ENCODE measurements at regions not wholly inside any gene's neighbourhood (a gene's known extent, or its start where the extent isn't known, plus 50 kb on each side); places are given as distances from the start of the nearest gene placed in this dataset.
"Not testable (repeated sequence)": the region's sequence is repeated elsewhere in the genome, so short reads cannot be mapped to it uniquely, and the experiment has no call there.

DNA sequence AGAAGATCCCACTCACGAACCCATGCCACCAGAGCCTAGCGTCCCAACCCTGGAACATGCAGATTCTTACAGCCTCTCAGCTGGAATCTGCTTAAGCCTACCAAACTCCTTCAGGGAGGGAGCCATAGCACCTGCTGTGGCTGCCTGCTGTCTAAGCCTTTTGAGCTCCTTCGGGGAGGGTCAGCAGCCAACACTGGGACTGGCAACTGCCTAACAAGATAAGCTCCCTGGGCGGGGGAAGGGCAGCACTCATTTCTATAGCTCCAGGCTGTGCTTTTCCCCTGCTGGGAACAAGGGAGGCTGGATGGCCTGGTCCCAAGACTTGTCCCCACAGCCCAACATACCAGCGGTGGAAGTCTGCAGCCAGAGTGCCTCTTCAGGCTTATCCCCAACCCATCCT, 199.1 kb upstream of the OR13F1 start:
- H3K4me3 Mint-ChIP-seq, result no peak overlapping the region
- no peaks in the 10 kb centered on the region for H3K4me1 Mint-ChIP-seq (ENCODE audit: low read depth)
- H3K27me3 Mint-ChIP-seq (ENCODE audit: insufficient read depth), result no peaks in the 10 kb centered on the region
- no peak overlapping the region for H3K27ac Mint-ChIP-seq
- H3K9me3 Mint-ChIP-seq, result peaks cover 32% of the 10 kb centered on the region
- TF ChIP-seq, protein P1, sequence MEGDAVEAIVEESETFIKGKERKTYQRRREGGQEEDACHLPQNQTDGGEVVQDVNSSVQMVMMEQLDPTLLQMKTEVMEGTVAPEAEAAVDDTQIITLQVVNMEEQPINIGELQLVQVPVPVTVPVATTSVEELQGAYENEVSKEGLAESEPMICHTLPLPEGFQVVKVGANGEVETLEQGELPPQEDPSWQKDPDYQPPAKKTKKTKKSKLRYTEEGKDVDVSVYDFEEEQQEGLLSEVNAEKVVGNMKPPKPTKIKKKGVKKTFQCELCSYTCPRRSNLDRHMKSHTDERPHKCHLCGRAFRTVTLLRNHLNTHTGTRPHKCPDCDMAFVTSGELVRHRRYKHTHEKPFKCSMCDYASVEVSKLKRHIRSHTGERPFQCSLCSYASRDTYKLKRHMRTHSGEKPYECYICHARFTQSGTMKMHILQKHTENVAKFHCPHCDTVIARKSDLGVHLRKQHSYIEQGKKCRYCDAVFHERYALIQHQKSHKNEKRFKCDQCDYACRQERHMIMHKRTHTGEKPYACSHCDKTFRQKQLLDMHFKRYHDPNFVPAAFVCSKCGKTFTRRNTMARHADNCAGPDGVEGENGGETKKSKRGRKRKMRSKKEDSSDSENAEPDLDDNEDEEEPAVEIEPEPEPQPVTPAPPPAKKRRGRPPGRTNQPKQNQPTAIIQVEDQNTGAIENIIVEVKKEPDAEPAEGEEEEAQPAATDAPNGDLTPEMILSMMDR (IDR thresholded peaks at IDR 0.05), result no peak
- no peak for DNase-seq
- no peaks in the 10 kb centered on the region for H3K36me3 Mint-ChIP-seq (ENCODE audit: low read depth)

DNA sequence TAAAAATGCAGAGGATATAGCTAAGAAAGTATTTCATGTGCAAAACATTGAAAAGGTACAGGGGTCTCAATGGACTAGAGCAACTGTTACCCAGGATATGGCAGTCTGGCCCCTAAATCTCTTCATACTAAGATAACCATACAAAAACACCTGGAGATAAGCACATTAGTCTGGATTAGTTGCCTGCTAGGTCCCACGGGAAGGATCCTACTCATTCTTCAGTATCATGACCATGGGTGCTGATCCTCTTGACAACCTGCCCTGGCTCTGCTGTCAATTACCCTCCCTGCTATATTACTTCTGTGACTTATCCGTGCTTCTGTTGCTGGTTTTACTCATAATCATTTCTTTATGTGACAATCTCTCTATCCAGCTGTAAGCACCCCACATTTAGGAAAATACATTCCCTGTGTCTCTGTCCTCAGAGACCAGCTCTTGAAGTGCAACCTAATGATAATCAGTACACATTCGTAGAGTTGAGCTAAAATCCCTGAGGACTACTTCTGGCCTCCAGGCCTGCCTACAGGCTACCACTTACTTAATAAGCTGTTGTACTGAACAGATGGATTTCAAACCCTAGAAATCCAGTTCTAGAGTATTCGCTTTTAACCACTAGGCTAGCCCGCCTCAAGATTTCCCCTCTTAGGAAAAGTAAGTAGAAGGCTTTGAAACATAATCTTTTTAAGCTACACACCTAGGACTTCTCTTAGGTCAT, 190.5 kb upstream of the OR13F1 start:
- no peak overlapping the region for H3K4me3 Mint-ChIP-seq

DNA sequence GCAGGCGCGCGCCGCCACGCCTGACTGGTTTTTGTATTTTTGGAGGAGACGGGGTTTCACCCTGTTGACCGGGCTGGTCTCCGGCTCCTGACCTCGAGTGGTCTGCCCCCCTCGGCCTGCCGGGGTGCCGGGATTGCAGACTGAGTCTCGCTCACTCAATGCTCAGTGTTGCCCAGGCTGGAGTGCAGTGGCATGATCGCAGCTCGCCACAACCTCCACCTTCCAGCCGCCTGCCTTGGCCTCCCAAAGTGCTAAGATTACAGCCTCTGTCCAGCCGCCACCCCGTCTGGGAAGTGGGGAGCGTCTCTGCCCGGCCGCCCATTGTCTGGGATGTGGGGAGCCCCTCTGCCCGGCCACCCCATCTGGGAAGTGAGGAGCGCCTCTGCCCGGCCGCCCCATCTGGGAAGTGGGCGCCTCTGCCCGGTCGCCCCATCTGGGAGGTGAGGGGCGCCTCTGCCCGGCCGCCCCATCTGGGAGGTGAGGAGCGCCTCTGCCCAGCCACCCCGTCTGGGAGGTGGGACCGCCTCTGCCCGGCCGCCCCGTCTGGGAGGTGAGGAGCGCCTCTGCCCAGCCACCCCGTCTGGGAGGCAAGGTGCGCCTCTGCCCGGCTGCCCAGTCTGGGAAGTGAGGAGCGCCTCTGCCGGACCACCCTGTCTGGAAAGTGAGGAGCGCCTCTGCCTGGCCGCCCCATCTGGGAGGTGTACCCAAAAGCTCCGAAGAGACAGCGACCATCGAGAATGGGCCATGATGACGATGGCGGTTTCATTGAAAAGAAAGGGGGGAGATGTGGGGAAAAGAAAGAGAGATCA, 187.7 kb upstream of the OR13F1 start:
- H3K4me1 Mint-ChIP-seq (ENCODE audit: low read depth); DNase-seq; H3K36me3 Mint-ChIP-seq (ENCODE audit: low read depth); H3K27ac Mint-ChIP-seq; H3K27me3 Mint-ChIP-seq (ENCODE audit: insufficient read depth); H3K4me3 Mint-ChIP-seq: not testable (repeated sequence)
- peaks cover 22% of the 10 kb centered on the region for H3K9me3 Mint-ChIP-seq

More for the DNA sequence above, 190.5 kb upstream of the OR13F1 start:
- Mint-ChIP-seq H3K36me3 (ENCODE audit: low read depth) (no peaks in the 10 kb centered on the region), H3K27me3 (ENCODE audit: insufficient read depth) (no peaks in the 10 kb centered on the region; the same call in 1 of the 2 replicates), H3K4me1 (ENCODE audit: low read depth) (no peaks in the 10 kb centered on the region), H3K9me3 (peaks cover 8% of the 10 kb centered on the region), H3K27ac (no peak overlapping the region)
- DNase-seq, result no peak
- TF ChIP-seq, protein P1 (IDR thresholded peaks at IDR 0.05), result no peak

DNA sequence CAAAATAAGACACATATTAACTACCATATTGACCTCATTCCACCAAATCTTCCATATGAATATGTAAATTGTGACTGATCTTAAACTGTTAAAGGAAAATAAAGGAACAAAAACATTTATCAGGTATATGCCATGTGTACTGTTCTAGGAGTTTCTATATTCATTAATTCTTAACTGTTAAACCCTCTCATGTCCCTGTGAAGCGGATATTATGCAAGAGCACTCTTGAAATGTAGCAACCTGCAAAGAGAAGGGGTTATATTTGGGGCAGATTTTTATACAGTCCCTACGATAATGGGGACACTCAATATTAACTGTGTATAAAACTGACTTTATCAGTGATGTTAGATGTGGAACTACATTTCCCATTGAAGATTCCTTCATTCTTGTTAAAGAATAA, 184.9 kb upstream of the OR13F1 start:
- H3K4me3 Mint-ChIP-seq, result no peak overlapping the region
- H3K4me1 Mint-ChIP-seq (ENCODE audit: low read depth), result no peaks in the 10 kb centered on the region
- peaks cover 27% of the 10 kb centered on the region for H3K9me3 Mint-ChIP-seq
- TF ChIP-seq, protein P1 (IDR thresholded peaks at IDR 0.05), result no peak
- H3K27me3 Mint-ChIP-seq (ENCODE audit: insufficient read depth), result no peaks in the 10 kb centered on the region; the same call in 1 of the 2 replicates
- DNase-seq, result no peak
- H3K27ac Mint-ChIP-seq, result no peak overlapping the region
- no peaks in the 10 kb centered on the region; the same call in 1 of the 2 replicates for H3K36me3 Mint-ChIP-seq (ENCODE audit: low read depth)

DNA sequence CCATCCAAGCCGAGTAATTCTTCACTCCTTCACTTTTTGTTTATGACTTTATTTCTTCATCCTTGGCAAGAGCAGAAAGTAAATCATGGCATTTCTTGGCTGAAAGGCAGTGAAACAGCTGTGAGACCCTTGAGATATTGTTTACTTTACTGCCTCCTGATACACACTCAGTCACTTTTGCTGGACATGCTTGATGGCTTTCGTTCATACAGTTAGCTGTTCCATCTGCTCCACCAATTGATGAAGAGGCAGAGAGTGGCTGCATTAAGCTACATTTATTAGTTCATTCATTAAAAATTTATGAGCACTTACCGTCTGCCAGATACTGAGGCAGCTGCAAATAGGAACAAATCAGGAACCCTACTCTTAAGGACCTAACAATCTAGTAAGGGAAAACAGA, 184.4 kb upstream of the OR13F1 start:
- no peak for DNase-seq
- H3K4me3 Mint-ChIP-seq, result no peak overlapping the region
- no peaks in the 10 kb centered on the region; the same call in 1 of the 2 replicates for H3K36me3 Mint-ChIP-seq (ENCODE audit: low read depth)
- H3K4me1 Mint-ChIP-seq (ENCODE audit: low read depth), result no peaks in the 10 kb centered on the region
- H3K27ac Mint-ChIP-seq, result no peak overlapping the region
- TF ChIP-seq, protein P1 (IDR thresholded peaks at IDR 0.05), result no peak
- peaks cover 27% of the 10 kb centered on the region for H3K9me3 Mint-ChIP-seq
- no peaks in the 10 kb centered on the region; the same call in 1 of the 2 replicates for H3K27me3 Mint-ChIP-seq (ENCODE audit: insufficient read depth)

DNA sequence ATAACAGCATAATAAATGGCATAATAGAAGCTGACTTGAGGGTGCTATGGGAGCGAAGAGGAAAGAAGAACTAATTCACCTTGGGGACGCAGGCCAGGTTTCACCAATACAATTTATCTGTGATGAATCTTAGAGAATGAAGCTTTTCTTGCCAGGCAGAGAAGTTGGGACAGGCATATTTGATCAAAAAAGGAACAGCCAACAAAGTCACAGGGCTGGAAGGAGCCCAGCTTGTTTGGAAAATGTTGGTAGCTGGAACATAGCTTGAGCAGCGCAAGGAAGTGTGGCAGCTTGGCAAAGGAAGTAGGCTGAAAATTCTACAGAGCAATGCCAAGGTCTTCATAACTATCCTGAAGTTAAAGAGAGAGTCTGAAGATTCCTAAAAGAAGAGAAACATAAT, 181.5 kb upstream of the OR13F1 start:
- TF ChIP-seq, protein P1 (IDR thresholded peaks at IDR 0.05), result no peak
- Mint-ChIP-seq H3K4me3 (no peak overlapping the region), H3K4me1 (ENCODE audit: low read depth) (no peaks in the 10 kb centered on the region), H3K27ac (no peak overlapping the region), H3K9me3 (peaks cover 31% of the 10 kb centered on the region), H3K36me3 (ENCODE audit: low read depth) (no peaks in the 10 kb centered on the region; the same call in 1 of the 2 replicates), H3K27me3 (ENCODE audit: insufficient read depth) (no peaks in the 10 kb centered on the region; the same call in 1 of the 2 replicates)
- DNase-seq, result no peak

DNA sequence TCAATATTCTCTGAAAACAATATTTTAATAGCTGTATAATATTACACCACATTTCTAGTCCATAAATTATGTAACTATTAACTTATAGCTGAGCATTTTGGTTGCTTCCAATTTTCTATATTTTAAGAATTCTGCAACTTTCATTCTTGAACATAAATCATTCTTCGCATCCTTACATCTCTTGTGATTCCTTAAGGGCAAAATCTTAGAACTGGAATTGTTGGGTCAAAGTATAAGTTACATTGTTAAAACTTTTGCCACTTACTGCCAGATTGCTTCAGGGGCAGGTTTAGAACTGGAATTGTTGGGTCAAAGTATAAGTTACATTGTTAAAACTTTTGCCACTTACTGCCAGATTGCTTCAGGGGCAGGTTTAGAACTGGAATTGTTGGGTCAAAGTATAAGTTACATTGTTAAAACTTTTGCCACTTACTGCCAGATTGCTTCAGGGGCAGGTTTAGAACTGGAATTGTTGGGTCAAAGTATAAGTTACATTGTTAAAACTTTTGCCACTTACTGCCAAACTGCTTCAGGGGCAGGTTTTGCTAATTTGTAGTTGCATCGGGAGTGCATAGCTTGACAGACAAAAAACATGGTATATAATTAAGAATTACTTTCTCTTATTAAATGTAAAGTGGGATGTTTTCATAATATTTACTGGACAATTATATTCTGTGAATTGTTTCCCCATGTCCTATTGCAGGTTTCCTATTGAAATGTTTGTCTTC, 179.9 kb upstream of the OR13F1 start:
- peaks cover 41% of the 10 kb centered on the region for H3K9me3 Mint-ChIP-seq
- not testable (repeated sequence) for H3K4me1 Mint-ChIP-seq (ENCODE audit: low read depth); H3K27me3 Mint-ChIP-seq (ENCODE audit: insufficient read depth); H3K4me3 Mint-ChIP-seq; H3K27ac Mint-ChIP-seq; H3K36me3 Mint-ChIP-seq (ENCODE audit: low read depth); DNase-seq
